HEK293 (cell line): ENCODE measurements at regions not wholly inside any gene's neighbourhood (a gene's known extent, or its start where the extent isn't known, plus 50 kb on each side); places are given as distances from the start of the nearest gene placed in this dataset.

Experiments used
- CTCF ChIA-PET: fragments of 350-600 bp; formaldehyde crosslinking; extraction: SDS; loops from one replicate; lab custom pipeline; 2021; ENCODE audit warnings: antibody characterized with exemption; lab: Yijun Ruan, JAX
- POLR2A ChIA-PET: fragments of 300-600 bp; formaldehyde crosslinking; extraction: SDS; loops from one replicate; lab custom pipeline; 2020; ENCODE audit warnings: antibody characterized with exemption, inconsistent platforms; lab: Yijun Ruan, JAX
- H3K27ac ChIP-seq: fragments of 200-500 bp; sonication (Bioruptor generic); 2 replicates; pipeline ENCODE4 v1.5.1; 2014; ENCODE audit warnings: low read depth, low read length, control low read depth, inconsistent platforms; ENCODE audit errors: extremely low read depth
- H3K36me3 ChIP-seq, 2 experiments: fragments of 200-500 bp in 1 of 2; sonication (Bioruptor generic) in 1 of 2; 1 replicate in 1 of 2; 2 replicates in 1 of 2; pipeline ENCODE4 v1.5.1; 2014 to 2017; ENCODE audit warnings: inconsistent platforms in 2 of 2, low read length in 2 of 2; ENCODE audit not compliant: control insufficient read depth in 2 of 2, insufficient read depth in 1 of 2
- H3K4me1 ChIP-seq: fragments of 200-500 bp; sonication (Bioruptor generic); 2 replicates; pipeline ENCODE4 v1.5.1; 2014; ENCODE audit warnings: mild to moderate bottlenecking, low read length, inconsistent platforms; ENCODE audit not compliant: control insufficient read depth, insufficient read depth
- H3K4me3 ChIP-seq: 2 replicates; pipeline ENCODE4 v1.5.1; 2011; ENCODE audit warnings: low read depth, mild to moderate bottlenecking, control low read depth, low read length, moderate library complexity
- H3K9me3 ChIP-seq: fragments of 200-500 bp; sonication (Bioruptor generic); 2 replicates; pipeline ENCODE4 v1.5.1; 2014; ENCODE audit warnings: low read depth, low read length, inconsistent platforms; ENCODE audit not compliant: control insufficient read depth, insufficient read depth
- GFI1B ChIP-seq: fragments of 450-650 bp; formaldehyde crosslinking; IDR thresholded peaks from 2 replicates; pipeline ENCODE4 v1.5.1; 2016; ENCODE audit warnings: missing biosample characterization, missing genetic modification characterization
- HOXA7 ChIP-seq: sonication (generic); formaldehyde crosslinking; IDR thresholded peaks from 2 replicates; pipeline ENCODE4 v1.8.1; 2022; ENCODE audit warnings: missing genetic modification reagents, borderline replicate concordance
- IKZF3 ChIP-seq: fragments of 450-650 bp; IDR thresholded peaks from 2 replicates; pipeline ENCODE4 v1.5.0; 2018; ENCODE audit warnings: missing biosample characterization, mild to moderate bottlenecking, missing genetic modification characterization, moderate library complexity
- MYNN ChIP-seq: fragments of 450-650 bp; formaldehyde crosslinking; IDR thresholded peaks from 2 replicates; pipeline ENCODE4 v1.5.1; 2016; ENCODE audit warnings: missing biosample characterization, missing genetic modification characterization, borderline replicate concordance
- REPIN1 ChIP-seq: fragments of 450-650 bp; formaldehyde crosslinking; IDR thresholded peaks from 2 replicates; pipeline ENCODE4 v1.5.1; 2017; ENCODE audit warnings: missing biosample characterization, missing genetic modification characterization, low read depth
- SCRT2 ChIP-seq: fragments of 450-650 bp; formaldehyde crosslinking; IDR thresholded peaks from 2 replicates; pipeline ENCODE4 v1.5.1; 2016; ENCODE audit warnings: missing biosample characterization, missing genetic modification characterization
- SP3 ChIP-seq: fragments of 450-650 bp; formaldehyde crosslinking; IDR thresholded peaks from 2 replicates; pipeline ENCODE4 v1.5.1; 2016; ENCODE audit warnings: missing biosample characterization, missing genetic modification characterization
- ZBTB21 ChIP-seq: fragments of 450-650 bp; formaldehyde crosslinking; IDR thresholded peaks from 2 replicates; pipeline ENCODE4 v1.5.1; 2017; ENCODE audit warnings: missing biosample characterization, missing genetic modification characterization
- ZIC2 ChIP-seq: fragments of 450-650 bp; formaldehyde crosslinking; IDR thresholded peaks from 2 replicates; pipeline ENCODE4 v1.5.1; 2016; ENCODE audit warnings: missing biosample characterization, missing genetic modification characterization
- ZNF132 ChIP-seq: fragments of 450-650 bp; formaldehyde crosslinking; IDR thresholded peaks from 2 replicates; pipeline ENCODE4 v1.5.1; 2017; ENCODE audit warnings: missing biosample characterization, missing genetic modification characterization, borderline replicate concordance
- ZNF133 ChIP-seq: fragments of 450-650 bp; formaldehyde crosslinking; IDR thresholded peaks from 2 replicates; pipeline ENCODE4 v1.5.1; 2016; ENCODE audit warnings: missing biosample characterization, missing genetic modification characterization
- ZNF184 ChIP-seq: fragments of 450-650 bp; IDR thresholded peaks from 2 replicates; pipeline ENCODE4 v1.5.1; 2018; ENCODE audit warnings: missing biosample characterization, mild to moderate bottlenecking, missing genetic modification characterization
- ZNF266 ChIP-seq: fragments of 450-650 bp; formaldehyde crosslinking; IDR thresholded peaks from 2 replicates; pipeline ENCODE4 v1.5.1; 2016; ENCODE audit warnings: missing biosample characterization, missing genetic modification characterization, low read depth
- ZNF354C ChIP-seq: fragments of 450-650 bp; formaldehyde crosslinking; IDR thresholded peaks from 2 replicates; pipeline ENCODE4 v1.5.1; 2016; ENCODE audit warnings: missing biosample characterization, missing genetic modification characterization, low read depth, borderline replicate concordance
- ZNF433 ChIP-seq: fragments of 450-650 bp; formaldehyde crosslinking; IDR thresholded peaks from 2 replicates; pipeline ENCODE4 v1.5.1; 2016; ENCODE audit warnings: missing biosample characterization, missing genetic modification characterization, low read depth
- ZNF549 ChIP-seq: fragments of 450-650 bp; IDR thresholded peaks from 2 replicates; pipeline ENCODE4 v1.5.1; 2018; ENCODE audit warnings: missing biosample characterization, missing genetic modification characterization, mild to moderate bottlenecking, inconsistent platforms, moderate library complexity
- ZNF558 ChIP-seq: fragments of 450-650 bp; formaldehyde crosslinking; IDR thresholded peaks from 2 replicates; pipeline ENCODE4 v1.5.1; 2016; ENCODE audit warnings: missing biosample characterization, missing genetic modification characterization
- ZNF624 ChIP-seq: fragments of 450-650 bp; formaldehyde crosslinking; IDR thresholded peaks from 2 replicates; pipeline ENCODE4 v1.5.1; 2017; ENCODE audit warnings: missing biosample characterization, missing genetic modification characterization
- ZNF658 ChIP-seq: fragments of 450-650 bp; formaldehyde crosslinking; IDR thresholded peaks from 2 replicates; pipeline ENCODE4; 2016; ENCODE audit warnings: missing biosample characterization, missing genetic modification characterization
- ZNF701 ChIP-seq: fragments of 450-650 bp; formaldehyde crosslinking; IDR thresholded peaks from 2 replicates; pipeline ENCODE4 v1.5.1; 2016; ENCODE audit warnings: missing biosample characterization, missing genetic modification characterization
- ZNF776 ChIP-seq: fragments of 450-650 bp; formaldehyde crosslinking; IDR thresholded peaks from 2 replicates; pipeline ENCODE4 v1.5.0; 2017; ENCODE audit warnings: missing biosample characterization, missing genetic modification characterization, borderline replicate concordance
- ZNF791 ChIP-seq: fragments of 450-650 bp; formaldehyde crosslinking; IDR thresholded peaks from 2 replicates; pipeline ENCODE4 v1.5.1; 2016; ENCODE audit warnings: missing biosample characterization, missing genetic modification characterization
- TF ChIP-seq, protein P1 (sequence below): fragments of 450-650 bp; formaldehyde crosslinking; IDR thresholded peaks from 2 replicates; pipeline ENCODE4 v1.5.1; 2016; ENCODE audit warnings: missing biosample characterization, missing genetic modification characterization
- TF ChIP-seq, protein P2 (sequence below): fragments of 450-650 bp; formaldehyde crosslinking; conservative IDR thresholded peaks from 2 replicates; pipeline ENCODE4 v1.5.1; 2016; ENCODE audit warnings: low read depth, missing biosample characterization, missing genetic modification characterization
- TF ChIP-seq, protein P3 (sequence below): fragments of 450-650 bp; formaldehyde crosslinking; IDR thresholded peaks from 2 replicates; pipeline ENCODE4 v1.5.1; 2017; ENCODE audit warnings: missing biosample characterization, missing genetic modification characterization

DNA sequence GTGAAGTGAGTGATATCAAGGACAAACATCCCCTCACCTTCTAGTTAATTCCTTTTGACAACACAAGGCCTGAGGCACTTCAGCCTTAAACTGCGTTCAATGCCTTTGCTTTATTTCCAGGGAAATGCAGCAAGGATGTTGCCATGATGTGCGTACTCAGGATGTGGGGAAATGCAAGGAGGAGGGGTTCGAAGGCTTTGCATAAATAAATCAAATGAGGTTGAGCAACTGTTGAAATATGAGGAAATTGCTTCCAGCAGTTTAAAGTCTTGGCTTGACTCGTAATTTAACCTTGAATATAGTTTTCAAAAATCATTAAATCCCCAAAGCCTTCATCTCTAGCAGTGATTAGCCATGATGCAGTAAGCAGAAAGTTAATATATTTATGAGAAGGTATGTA, 81.8 kb upstream of the CCL2 start:
- Histone ChIP-seq H3K27ac (no peak overlapping the region), H3K4me1 (no peaks in the 10 kb centered on the region), H3K36me3 (no peaks in the 10 kb centered on the region), H3K9me3 (no peaks in the 10 kb centered on the region), H3K4me3 (no peak overlapping the region)
- POLR2A ChIA-PET, result no interaction called here
- TF ChIP-seq ZNF266 (tag by site-specific recombination), result no peak
- TF ChIP-seq ZNF776 (tag by site-specific recombination), result no peak
- TF ChIP-seq, protein P1, sequence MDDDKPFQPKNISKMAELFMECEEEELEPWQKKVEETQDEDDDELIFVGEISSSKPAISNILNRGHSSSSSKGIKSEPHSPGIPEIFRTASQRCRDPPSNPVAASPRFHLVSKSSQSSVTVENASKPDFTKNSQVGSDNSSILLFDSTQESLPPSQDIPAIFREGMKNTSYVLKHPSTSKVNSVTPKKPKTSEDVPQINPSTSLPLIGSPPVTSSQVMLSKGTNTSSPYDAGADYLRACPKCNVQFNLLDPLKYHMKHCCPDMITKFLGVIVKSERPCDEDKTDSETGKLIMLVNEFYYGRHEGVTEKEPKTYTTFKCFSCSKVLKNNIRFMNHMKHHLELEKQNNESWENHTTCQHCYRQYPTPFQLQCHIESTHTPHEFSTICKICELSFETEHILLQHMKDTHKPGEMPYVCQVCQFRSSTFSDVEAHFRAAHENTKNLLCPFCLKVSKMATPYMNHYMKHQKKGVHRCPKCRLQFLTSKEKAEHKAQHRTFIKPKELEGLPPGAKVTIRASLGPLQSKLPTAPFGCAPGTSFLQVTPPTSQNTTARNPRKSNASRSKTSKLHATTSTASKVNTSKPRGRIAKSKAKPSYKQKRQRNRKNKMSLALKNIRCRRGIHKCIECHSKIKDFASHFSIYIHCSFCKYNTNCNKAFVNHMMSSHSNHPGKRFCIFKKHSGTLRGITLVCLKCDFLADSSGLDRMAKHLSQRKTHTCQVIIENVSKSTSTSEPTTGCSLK (tag by site-specific recombination), result no peak
- TF ChIP-seq ZNF624 (tag by site-specific recombination), result no peak
- TF ChIP-seq ZNF549 (tag by site-specific recombination), result no peak
- TF ChIP-seq ZBTB21, result no peak
- TF ChIP-seq HOXA7 (CRISPR knock-in tag), result no peak
- TF ChIP-seq ZNF132, result no peak
- no peak for TF ChIP-seq ZNF133
- no peak for TF ChIP-seq GFI1B (tag by site-specific recombination)
- no peak for TF ChIP-seq ZNF658 (tag by site-specific recombination)
- TF ChIP-seq, all 188 proteins: peak for 0
- CTCF ChIA-PET, result interaction anchor here (1.3 to 8.9 kb wide), 5 partner anchors 14 to 189 kb away, joined by 4 to 176 read pairs (median 22); partner anchors contain the start of gene CCL1

DNA sequence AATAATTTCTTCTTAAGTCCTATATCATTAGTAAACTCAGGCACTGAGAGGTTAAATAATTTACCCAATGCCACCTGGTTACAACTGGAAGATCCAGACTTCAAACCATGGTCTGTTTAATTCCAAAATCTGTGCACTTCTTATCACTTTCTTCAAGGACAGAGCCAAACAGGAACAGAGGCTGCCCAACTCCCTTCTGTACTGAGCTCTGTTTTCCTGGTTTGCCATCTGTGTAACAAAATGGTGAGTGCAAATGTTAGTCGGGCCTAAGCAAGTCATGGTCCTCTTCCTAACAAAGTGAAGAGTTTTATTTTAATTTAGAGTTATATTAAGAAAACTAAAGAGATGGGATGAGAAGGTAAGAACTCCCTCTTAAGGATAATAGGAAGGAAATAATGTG, 80.6 kb upstream of the CCL2 start:
- Histone ChIP-seq H3K4me1 (no peaks in the 10 kb centered on the region), H3K27ac (no peak overlapping the region), H3K4me3 (no peak overlapping the region), H3K9me3 (no peaks in the 10 kb centered on the region), H3K36me3 (no peaks in the 10 kb centered on the region)
- ChIA-PET CTCF (interaction anchor here (2.8 kb wide), 1 partner anchor 187 kb away, joined by 13 read pairs; no protein-coding TSS in a partner anchor), POLR2A (no interaction called here)
- TF ChIP-seq ZNF132 (no peak), ZNF791 (tag by site-specific recombination) (no peak), ZNF558 (tag by site-specific recombination) (no peak), ZNF354C (tag by site-specific recombination) (no peak), ZNF433 (tag by site-specific recombination) (no peak), IKZF3 (tag by site-specific recombination) (no peak), ZNF776 (tag by site-specific recombination) (no peak), ZNF184 (tag by site-specific recombination) (no peak), ZNF701 (tag by site-specific recombination) (no peak), SP3 (tag by site-specific recombination) (no peak), ZIC2 (tag by site-specific recombination) (no peak), REPIN1 (tag by site-specific recombination) (no peak), MYNN (tag by site-specific recombination) (no peak), SCRT2 (no peak)
- TF ChIP-seq, protein P2, sequence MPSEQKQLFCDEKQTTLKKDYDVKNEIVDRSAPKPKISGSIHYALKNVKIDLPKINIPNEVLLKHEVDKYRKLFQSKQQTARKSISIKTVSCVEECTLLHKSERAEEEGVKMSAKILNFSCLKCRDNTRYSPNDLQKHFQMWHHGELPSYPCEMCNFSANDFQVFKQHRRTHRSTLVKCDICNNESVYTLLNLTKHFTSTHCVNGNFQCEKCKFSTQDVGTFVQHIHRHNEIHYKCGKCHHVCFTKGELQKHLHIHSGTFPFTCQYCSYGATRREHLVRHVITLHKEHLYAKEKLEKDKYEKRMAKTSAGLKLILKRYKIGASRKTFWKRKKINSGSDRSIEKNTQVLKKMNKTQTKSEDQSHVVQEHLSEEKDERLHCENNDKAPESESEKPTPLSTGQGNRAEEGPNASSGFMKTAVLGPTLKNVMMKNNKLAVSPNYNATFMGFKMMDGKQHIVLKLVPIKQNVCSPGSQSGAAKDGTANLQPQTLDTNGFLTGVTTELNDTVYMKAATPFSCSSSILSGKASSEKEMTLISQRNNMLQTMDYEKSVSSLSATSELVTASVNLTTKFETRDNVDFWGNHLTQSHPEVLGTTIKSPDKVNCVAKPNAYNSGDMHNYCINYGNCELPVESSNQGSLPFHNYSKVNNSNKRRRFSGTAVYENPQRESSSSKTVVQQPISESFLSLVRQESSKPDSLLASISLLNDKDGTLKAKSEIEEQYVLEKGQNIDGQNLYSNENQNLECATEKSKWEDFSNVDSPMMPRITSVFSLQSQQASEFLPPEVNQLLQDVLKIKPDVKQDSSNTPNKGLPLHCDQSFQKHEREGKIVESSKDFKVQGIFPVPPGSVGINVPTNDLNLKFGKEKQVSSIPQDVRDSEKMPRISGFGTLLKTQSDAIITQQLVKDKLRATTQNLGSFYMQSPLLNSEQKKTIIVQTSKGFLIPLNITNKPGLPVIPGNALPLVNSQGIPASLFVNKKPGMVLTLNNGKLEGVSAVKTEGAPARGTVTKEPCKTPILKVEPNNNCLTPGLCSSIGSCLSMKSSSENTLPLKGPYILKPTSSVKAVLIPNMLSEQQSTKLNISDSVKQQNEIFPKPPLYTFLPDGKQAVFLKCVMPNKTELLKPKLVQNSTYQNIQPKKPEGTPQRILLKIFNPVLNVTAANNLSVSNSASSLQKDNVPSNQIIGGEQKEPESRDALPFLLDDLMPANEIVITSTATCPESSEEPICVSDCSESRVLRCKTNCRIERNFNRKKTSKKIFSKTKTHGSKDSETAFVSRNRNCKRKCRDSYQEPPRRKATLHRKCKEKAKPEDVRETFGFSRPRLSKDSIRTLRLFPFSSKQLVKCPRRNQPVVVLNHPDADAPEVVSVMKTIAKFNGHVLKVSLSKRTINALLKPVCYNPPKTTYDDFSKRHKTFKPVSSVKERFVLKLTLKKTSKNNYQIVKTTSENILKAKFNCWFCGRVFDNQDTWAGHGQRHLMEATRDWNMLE (tag by site-specific recombination), result no peak
- TF ChIP-seq, protein P3, sequence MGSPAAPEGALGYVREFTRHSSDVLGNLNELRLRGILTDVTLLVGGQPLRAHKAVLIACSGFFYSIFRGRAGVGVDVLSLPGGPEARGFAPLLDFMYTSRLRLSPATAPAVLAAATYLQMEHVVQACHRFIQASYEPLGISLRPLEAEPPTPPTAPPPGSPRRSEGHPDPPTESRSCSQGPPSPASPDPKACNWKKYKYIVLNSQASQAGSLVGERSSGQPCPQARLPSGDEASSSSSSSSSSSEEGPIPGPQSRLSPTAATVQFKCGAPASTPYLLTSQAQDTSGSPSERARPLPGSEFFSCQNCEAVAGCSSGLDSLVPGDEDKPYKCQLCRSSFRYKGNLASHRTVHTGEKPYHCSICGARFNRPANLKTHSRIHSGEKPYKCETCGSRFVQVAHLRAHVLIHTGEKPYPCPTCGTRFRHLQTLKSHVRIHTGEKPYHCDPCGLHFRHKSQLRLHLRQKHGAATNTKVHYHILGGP (tag by site-specific recombination), result no peak
